IMR-90 (cell line): ENCODE measurements at regions not wholly inside any gene's neighbourhood (a gene's known extent, or its start where the extent isn't known, plus 50 kb on each side); places are given as distances from the start of the nearest gene placed in this dataset.

Source experiments
- ATAC-seq: fragments of 200-7000 bp; cut with Tn5 transposase; 2 replicates; pipeline ENCODE4 v1.9.1; 2020; ENCODE audit warnings: low read depth, mild to moderate bottlenecking, moderate library complexity
- BruUV-seq: library from RNA; stranded (reverse); fragments of 400-500 nt; replicated peaks from 2 replicates; lab custom pipeline; 2021; lab: Mats Ljungman, UMichigan
- CTCF ChIA-PET: fragments of 300-600 bp; formaldehyde crosslinking; extraction: SDS; loops from one replicate; lab custom pipeline; 2021; ENCODE audit warnings: antibody characterized with exemption; lab: Yijun Ruan, JAX
- POLR2A ChIA-PET: fragments of 300-600 bp; sonication (Branson Sonifier 250); formaldehyde crosslinking; loops from one replicate; lab custom pipeline; 2022; ENCODE audit warnings: antibody characterized with exemption; ENCODE audit not compliant: unreplicated experiment; lab: Charles Lee
- DNase-seq: peaks from one replicate; pipeline ENCODE4 v3.0.0; 2013
- H2AFZ ChIP-seq: replicated peaks from 2 replicates; pipeline ENCODE3; 2013; ENCODE audit warnings: low read length, mild to moderate bottlenecking; ENCODE audit not compliant: poor library complexity
- H2AK5ac ChIP-seq: 2 replicates; pipeline ENCODE4 v1.6.1; 2013; ENCODE audit warnings: low read depth, low read length, inconsistent platforms
- H2AK9ac ChIP-seq: replicated peaks from 2 replicates; pipeline ENCODE3; 2013; ENCODE audit warnings: mild to moderate bottlenecking, low read depth, low read length, moderate library complexity; ENCODE audit not compliant: poor library complexity
- H2BK120ac ChIP-seq: 2 replicates; pipeline ENCODE4 v1.6.1; 2013; ENCODE audit warnings: low read depth, low read length, inconsistent platforms
- H2BK15ac ChIP-seq: 3 replicates; pipeline ENCODE4 v1.6.1; 2013; ENCODE audit warnings: low read depth, low read length, inconsistent platforms
- H2BK20ac ChIP-seq: 2 replicates; pipeline ENCODE4 v1.6.1; 2013; ENCODE audit warnings: low read depth, mild to moderate bottlenecking, inconsistent platforms, low read length, moderate library complexity
- H2BK5ac ChIP-seq: 2 replicates; pipeline ENCODE4 v1.6.1; 2013; ENCODE audit warnings: mild to moderate bottlenecking, low read depth, low read length, inconsistent platforms; ENCODE audit not compliant: poor library complexity, severe bottlenecking
- H3K14ac ChIP-seq: replicated peaks from 2 replicates; pipeline ENCODE4 v1.6.1; 2013; ENCODE audit warnings: low read depth, low read length, inconsistent platforms
- H3K18ac ChIP-seq: 2 replicates; pipeline ENCODE4 v1.6.1; 2013; ENCODE audit warnings: low read depth, low read length, control low read depth
- H3K23ac ChIP-seq: 2 replicates; pipeline ENCODE4 v1.6.1; 2013; ENCODE audit warnings: low read depth, low read length, inconsistent platforms
- H3K27ac ChIP-seq: 2 replicates; pipeline ENCODE4 v1.5.1; 2013; ENCODE audit warnings: mild to moderate bottlenecking, control low read depth, low read length; ENCODE audit not compliant: insufficient read depth
- H3K27me3 ChIP-seq: 2 replicates; pipeline ENCODE4 v1.6.1; 2013; ENCODE audit warnings: low read length; ENCODE audit not compliant: control insufficient read depth, insufficient read depth
- H3K36me3 ChIP-seq: 2 replicates; pipeline ENCODE4 v1.6.1; 2013; ENCODE audit warnings: low read length, mixed read lengths; ENCODE audit not compliant: control insufficient read depth, insufficient read depth
- H3K4ac ChIP-seq: 2 replicates; pipeline ENCODE4 v1.6.1; 2013; ENCODE audit warnings: low read depth, low read length, inconsistent platforms
- H3K4me1 ChIP-seq: 2 replicates; pipeline ENCODE4 v1.6.1; 2013; ENCODE audit warnings: low read length, mixed read lengths; ENCODE audit not compliant: control insufficient read depth, insufficient read depth
- H3K4me2 ChIP-seq: 2 replicates; pipeline ENCODE4 v1.6.1; 2013; ENCODE audit warnings: low read depth, mild to moderate bottlenecking, control low read depth, low read length, moderate library complexity
- H3K4me3 ChIP-seq: 2 replicates; pipeline ENCODE4 v1.5.1; 2013; ENCODE audit warnings: low read depth, mild to moderate bottlenecking, control low read depth, low read length, moderate library complexity; ENCODE audit not compliant: insufficient read depth
- H3K56ac ChIP-seq: 2 replicates; pipeline ENCODE4 v1.6.1; 2013; ENCODE audit warnings: low read length, inconsistent platforms; ENCODE audit not compliant: insufficient read depth; ENCODE audit errors: extremely low read depth
- H3K79me1 ChIP-seq, 2 experiments: 2 replicates each; pipeline ENCODE4 v1.6.1; 2013; ENCODE audit warnings: low read length in 2 of 2, inconsistent platforms in 1 of 2, low read depth in 1 of 2
- H3K9ac ChIP-seq: 2 replicates; pipeline ENCODE4 v1.6.1; 2013; ENCODE audit warnings: low read depth, low read length, control low read depth
- H3K9me1 ChIP-seq: 2 replicates; pipeline ENCODE4 v1.6.1; 2013; ENCODE audit warnings: low read length, inconsistent platforms; ENCODE audit not compliant: insufficient read depth
- H3K9me3 ChIP-seq: 2 replicates; pipeline ENCODE4 v1.6.1; 2013; ENCODE audit warnings: low read length; ENCODE audit not compliant: control insufficient read depth, insufficient read depth
- H4K20me1 ChIP-seq: 2 replicates; pipeline ENCODE4 v1.6.1; 2013; ENCODE audit warnings: low read length, inconsistent platforms; ENCODE audit not compliant: insufficient read depth
- H4K5ac ChIP-seq: 2 replicates; pipeline ENCODE4 v1.6.1; 2013; ENCODE audit warnings: mild to moderate bottlenecking, low read depth, low read length, control low read depth
- H4K8ac ChIP-seq, 2 experiments: 2 replicates each; pipeline ENCODE4 v1.6.1; 2013; ENCODE audit warnings: low read depth in 2 of 2, low read length in 2 of 2, control low read depth in 1 of 2, inconsistent platforms in 1 of 2
- H4K91ac ChIP-seq: 2 replicates; pipeline ENCODE4 v1.6.1; 2013; ENCODE audit warnings: low read depth, low read length, inconsistent platforms; ENCODE audit not compliant: insufficient read depth
- CEBPB ChIP-seq: IDR thresholded peaks from 2 replicates; pipeline ENCODE4 v1.6.1; 2012; ENCODE audit warnings: low read depth, low read length, improper control_type of control experiment
- CHD1 ChIP-seq: IDR thresholded peaks from 2 replicates; pipeline ENCODE4 v1.6.1; 2012; ENCODE audit warnings: low read depth, low read length, improper control_type of control experiment
- FOS ChIP-seq: fragments of 150-350 bp; IDR thresholded peaks from 2 replicates; pipeline ENCODE4 v1.6.1; 2016; ENCODE audit warnings: low read depth, low read length
- MAFK ChIP-seq: IDR thresholded peaks from 2 replicates; pipeline ENCODE4 v1.6.1; 2012; ENCODE audit warnings: low read depth, low read length, improper control_type of control experiment
- MAZ ChIP-seq: IDR thresholded peaks from 2 replicates; pipeline ENCODE4 v1.6.1; 2012; ENCODE audit warnings: low read depth, mild to moderate bottlenecking, low read length, improper control_type of control experiment, moderate library complexity, borderline replicate concordance
- MXI1 ChIP-seq: IDR thresholded peaks from 2 replicates; pipeline ENCODE4 v1.6.1; 2012; ENCODE audit warnings: low read depth, mild to moderate bottlenecking, low read length, moderate library complexity, borderline replicate concordance
- NFE2L2 ChIP-seq: fragments of 150-350 bp; IDR thresholded peaks from 2 replicates; pipeline ENCODE4 v1.6.1; 2016; ENCODE audit warnings: low read depth, mild to moderate bottlenecking, low read length
- POLR2A ChIP-seq: IDR thresholded peaks from 2 replicates; pipeline ENCODE4 v1.6.1; 2012; ENCODE audit warnings: mild to moderate bottlenecking, low read depth, low read length
- RCOR1 ChIP-seq: IDR thresholded peaks from 2 replicates; pipeline ENCODE4 v1.6.1; 2012; ENCODE audit warnings: mild to moderate bottlenecking, low read length, improper control_type of control experiment; ENCODE audit not compliant: insufficient replicate concordance
- RFX5 ChIP-seq: IDR thresholded peaks from 2 replicates; pipeline ENCODE4 v1.8.0; 2012; ENCODE audit warnings: low read depth, mild to moderate bottlenecking, low read length, moderate library complexity
- SMC3 ChIP-seq: fragments of 150-350 bp; IDR thresholded peaks from 2 replicates; pipeline ENCODE4 v1.6.1; 2016; ENCODE audit warnings: low read depth, mild to moderate bottlenecking, antibody characterized with exemption, low read length, moderate library complexity
- WGBS, 2 experiments: methylation state at CpG; one replicate each; pipeline versions ENCODE4 v1.1.5 to v1.1.7; 2013; ENCODE audit warnings: missing lambda C conversion rate in 2 of 2; ENCODE audit not compliant: insufficient read length in 1 of 2; ENCODE audit errors: extremely low coverage in 2 of 2; 5-methylcytosine and 5-hydroxymethylcytosine counted together
- dilution Hi-C: fragments of 300-500 bp; cut with HindIII; formaldehyde crosslinking; loops from one replicate; pipeline ENCODE4 v1.14.3; 2018; ENCODE audit warnings: low sequenced_read_pairs; ENCODE audit not compliant: unreplicated experiment
- in situ Hi-C: fragments of 300-500 bp; cut with MboI; formaldehyde crosslinking; loops from 3 replicates; pipeline ENCODE4 v1.14.3; 2019; ENCODE audit warnings: low sequenced_read_pairs, inconsistent platforms, mixed read lengths
- intact Hi-C: fragments of 100-400 bp; cut with micrococcal nuclease; formaldehyde crosslinking; loops from 2 replicates; pipeline ENCODE4 v1.10.0; 2022
- TF ChIP-seq, protein P1 (sequence below): conservative IDR thresholded peaks from 2 replicates; pipeline ENCODE4 v1.5.1; 2012; ENCODE audit warnings: mild to moderate bottlenecking, low read depth, low read length, improper control_type of control experiment
- TF ChIP-seq, protein P2 (sequence below): fragments of 150-350 bp; IDR thresholded peaks from 2 replicates; pipeline ENCODE4 v1.6.1; 2016; ENCODE audit warnings: low read depth, mild to moderate bottlenecking, low read length, moderate library complexity, borderline replicate concordance
- TF ChIP-seq, protein P3 (sequence below): fragments of 150-350 bp; IDR thresholded peaks from 2 replicates; pipeline ENCODE4 v1.6.1; 2017; ENCODE audit warnings: mild to moderate bottlenecking, antibody characterized with exemption, low read length, low read depth

DNA sequence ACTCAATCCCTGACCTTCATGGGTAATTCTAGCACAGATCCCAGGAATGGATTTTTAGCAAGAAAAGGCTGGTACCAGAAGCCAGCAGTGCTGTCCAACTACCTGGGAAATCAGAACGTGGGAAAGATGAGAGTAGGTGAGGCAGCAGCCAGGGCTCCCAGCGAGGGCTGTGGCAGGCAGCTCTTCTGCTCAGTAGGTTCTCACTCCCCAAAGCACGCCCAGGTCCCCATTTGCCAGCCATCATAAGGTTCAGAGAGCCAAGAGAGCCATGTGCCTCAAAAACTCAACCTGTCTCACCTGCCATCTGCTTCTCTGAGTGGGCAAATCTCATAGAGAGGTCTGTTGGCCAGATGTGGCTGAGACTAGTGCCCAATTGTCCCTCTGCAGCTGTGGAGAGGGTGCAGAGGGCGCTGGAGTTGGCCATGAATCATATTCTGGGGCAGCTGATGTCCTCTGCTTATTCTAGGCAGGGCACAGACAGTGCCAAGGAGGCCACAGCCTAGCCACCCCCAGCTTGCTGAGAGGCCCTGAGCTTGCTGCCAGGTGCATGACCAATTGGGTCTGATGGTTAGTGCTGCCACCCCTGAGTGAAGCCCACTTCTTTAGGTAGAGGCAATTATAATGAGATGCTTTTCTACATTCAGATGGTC is 81.7 kb upstream of the GATB start:
- peaks cover 26% of the 10 kb centered on the region for H3K27me3 ChIP-seq
- no peak for DNase-seq
- no peaks in the 10 kb centered on the region for H4K20me1 ChIP-seq
- H3K79me1 ChIP-seq, result no peaks in the 10 kb centered on the region
- H3K4me3 ChIP-seq, result no peak overlapping the region
- no peak overlapping the region for H3K23ac ChIP-seq
- POLR2A ChIA-PET, result no interaction called here
- H3K9ac ChIP-seq, result no peak overlapping the region
- H4K91ac ChIP-seq, result no peak overlapping the region
- CTCF ChIA-PET, result interaction anchor here (0.6 kb wide), 1 partner anchor 213 kb away, joined by 3 read pairs; no protein-coding TSS in a partner anchor
- in situ Hi-C loops, result no loop called here
- H4K8ac ChIP-seq, result no peak overlapping the region
- no peak for TF ChIP-seq FOS
- TF ChIP-seq, protein P1, sequence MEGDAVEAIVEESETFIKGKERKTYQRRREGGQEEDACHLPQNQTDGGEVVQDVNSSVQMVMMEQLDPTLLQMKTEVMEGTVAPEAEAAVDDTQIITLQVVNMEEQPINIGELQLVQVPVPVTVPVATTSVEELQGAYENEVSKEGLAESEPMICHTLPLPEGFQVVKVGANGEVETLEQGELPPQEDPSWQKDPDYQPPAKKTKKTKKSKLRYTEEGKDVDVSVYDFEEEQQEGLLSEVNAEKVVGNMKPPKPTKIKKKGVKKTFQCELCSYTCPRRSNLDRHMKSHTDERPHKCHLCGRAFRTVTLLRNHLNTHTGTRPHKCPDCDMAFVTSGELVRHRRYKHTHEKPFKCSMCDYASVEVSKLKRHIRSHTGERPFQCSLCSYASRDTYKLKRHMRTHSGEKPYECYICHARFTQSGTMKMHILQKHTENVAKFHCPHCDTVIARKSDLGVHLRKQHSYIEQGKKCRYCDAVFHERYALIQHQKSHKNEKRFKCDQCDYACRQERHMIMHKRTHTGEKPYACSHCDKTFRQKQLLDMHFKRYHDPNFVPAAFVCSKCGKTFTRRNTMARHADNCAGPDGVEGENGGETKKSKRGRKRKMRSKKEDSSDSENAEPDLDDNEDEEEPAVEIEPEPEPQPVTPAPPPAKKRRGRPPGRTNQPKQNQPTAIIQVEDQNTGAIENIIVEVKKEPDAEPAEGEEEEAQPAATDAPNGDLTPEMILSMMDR, result no peak
- no peak for TF ChIP-seq CEBPB
- no peak for TF ChIP-seq MAFK
- TF ChIP-seq RCOR1, result no peak
- TF ChIP-seq CHD1, result no peak
- no peak for TF ChIP-seq SMC3
- TF ChIP-seq MAZ, result no peak
- TF ChIP-seq RFX5, result no peak
- no peak for TF ChIP-seq POLR2A
- no peak for TF ChIP-seq NFE2L2
- TF ChIP-seq, protein P2, sequence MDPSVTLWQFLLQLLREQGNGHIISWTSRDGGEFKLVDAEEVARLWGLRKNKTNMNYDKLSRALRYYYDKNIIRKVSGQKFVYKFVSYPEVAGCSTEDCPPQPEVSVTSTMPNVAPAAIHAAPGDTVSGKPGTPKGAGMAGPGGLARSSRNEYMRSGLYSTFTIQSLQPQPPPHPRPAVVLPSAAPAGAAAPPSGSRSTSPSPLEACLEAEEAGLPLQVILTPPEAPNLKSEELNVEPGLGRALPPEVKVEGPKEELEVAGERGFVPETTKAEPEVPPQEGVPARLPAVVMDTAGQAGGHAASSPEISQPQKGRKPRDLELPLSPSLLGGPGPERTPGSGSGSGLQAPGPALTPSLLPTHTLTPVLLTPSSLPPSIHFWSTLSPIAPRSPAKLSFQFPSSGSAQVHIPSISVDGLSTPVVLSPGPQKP, result no peak
- TF ChIP-seq, protein P3, sequence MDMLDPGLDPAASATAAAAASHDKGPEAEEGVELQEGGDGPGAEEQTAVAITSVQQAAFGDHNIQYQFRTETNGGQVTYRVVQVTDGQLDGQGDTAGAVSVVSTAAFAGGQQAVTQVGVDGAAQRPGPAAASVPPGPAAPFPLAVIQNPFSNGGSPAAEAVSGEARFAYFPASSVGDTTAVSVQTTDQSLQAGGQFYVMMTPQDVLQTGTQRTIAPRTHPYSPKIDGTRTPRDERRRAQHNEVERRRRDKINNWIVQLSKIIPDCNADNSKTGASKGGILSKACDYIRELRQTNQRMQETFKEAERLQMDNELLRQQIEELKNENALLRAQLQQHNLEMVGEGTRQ, result no peak
- no peak for TF ChIP-seq MXI1
- no CpG with 5 or more reads among the region's 4 CpGs for WGBS, 2 experiments
- H3K4me2 ChIP-seq, result no peak overlapping the region
- ATAC-seq, result no peak
- no peak overlapping the region for H2AK9ac ChIP-seq
- no peak overlapping the region for H4K5ac ChIP-seq
- H2BK15ac ChIP-seq, result no peak overlapping the region
- no peak overlapping the region for H2AFZ ChIP-seq
- H3K9me1 ChIP-seq, result no peaks in the 10 kb centered on the region
- no peaks in the 10 kb centered on the region for H3K9me3 ChIP-seq
- no peak overlapping the region for H2BK20ac ChIP-seq
- H2AK5ac ChIP-seq, result no peak overlapping the region
- H3K56ac ChIP-seq, result no peak overlapping the region
- H3K18ac ChIP-seq, result no peak overlapping the region
- H3K27ac ChIP-seq, result no peak overlapping the region
- no peak overlapping the region for H3K14ac ChIP-seq
- BruUV-seq, result no TSS peak
- dilution Hi-C loops, result no loop called here
- H2BK5ac ChIP-seq, result no peak overlapping the region
- intact Hi-C loops, result no loop called here
- H2BK120ac ChIP-seq, result no peak overlapping the region
- no peaks in the 10 kb centered on the region for H3K4me1 ChIP-seq
- no peaks in the 10 kb centered on the region for H3K36me3 ChIP-seq
- H3K4ac ChIP-seq, result no peak overlapping the region
